GM19328 (cell line): ENCODE measurements at regions not wholly inside any gene's neighbourhood (a gene's known extent, or its start where the extent isn't known, plus 50 kb on each side); places are given as distances from the start of the nearest gene placed in this dataset.
"Not testable (repeated sequence)": the region's sequence is repeated elsewhere in the genome, so short reads cannot be mapped to it uniquely, and the experiment has no call there.

ENCODE experiments used
- ATAC-seq: cut with Tn5 transposase; IDR thresholded peaks from one replicate; pipeline ENCODE4 v1.9.1; 2021; ENCODE audit warnings: mild to moderate bottlenecking, moderate library complexity; ENCODE audit not compliant: unreplicated experiment

GRCh38 chr5:99083197-99083596, 154.4 kb upstream of the CHD1 start:
- ATAC-seq: no peak

GRCh38 chr5:99081711-99082110, 152.9 kb upstream of the CHD1 start:
- no peak for ATAC-seq

DNA sequence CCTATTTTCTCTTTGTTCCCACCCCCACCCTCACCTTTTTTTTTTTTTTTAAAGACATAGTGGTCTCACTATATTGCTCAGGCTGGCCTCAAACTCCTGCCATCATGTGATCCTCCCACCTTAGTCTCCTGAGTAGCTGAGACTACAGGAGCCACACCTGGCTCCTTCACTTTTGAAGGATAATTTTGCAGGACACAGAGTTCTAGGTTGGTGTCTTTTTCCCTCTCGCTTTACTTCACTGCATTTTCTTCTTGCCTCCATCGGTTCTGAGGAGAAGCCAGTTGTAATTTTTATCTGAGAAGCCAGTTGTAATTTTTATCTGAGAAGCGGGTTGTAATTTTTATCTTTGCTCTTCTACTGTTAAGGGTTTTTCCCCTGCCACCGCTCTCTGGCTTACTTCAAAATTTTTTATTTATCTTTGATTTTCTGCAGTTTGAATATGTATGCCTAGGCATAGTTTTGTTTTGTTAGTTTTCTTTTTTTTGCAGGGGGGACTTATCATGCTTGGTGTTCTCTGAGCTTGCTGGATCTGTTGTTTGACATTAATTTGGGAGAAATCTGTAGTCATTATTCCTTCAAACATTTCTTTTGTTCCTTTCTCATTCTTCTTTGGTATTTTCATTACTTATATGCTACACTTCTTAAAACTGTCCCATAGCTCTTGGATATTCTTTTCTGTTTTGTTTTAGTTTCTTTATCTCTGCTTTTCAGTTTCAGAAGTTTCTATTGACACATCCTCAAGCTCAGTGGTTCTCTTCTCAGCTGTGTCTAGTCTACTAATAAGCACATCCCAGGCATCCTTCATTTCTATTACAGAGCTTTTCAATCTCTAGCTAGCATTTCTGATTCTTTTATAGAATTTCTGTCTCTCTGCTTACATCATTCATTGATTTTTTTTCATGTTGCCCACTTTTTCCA, 148.2 kb upstream of the CHD1 start:
- no peak for ATAC-seq

GRCh38 chr5:99072846-99073245, 144.0 kb upstream of the CHD1 start:
- no peak for ATAC-seq

- no peak for ATAC-seq
Measured at GRCh38 chr5:99070822-99071221, 142.0 kb upstream of the CHD1 start.

DNA sequence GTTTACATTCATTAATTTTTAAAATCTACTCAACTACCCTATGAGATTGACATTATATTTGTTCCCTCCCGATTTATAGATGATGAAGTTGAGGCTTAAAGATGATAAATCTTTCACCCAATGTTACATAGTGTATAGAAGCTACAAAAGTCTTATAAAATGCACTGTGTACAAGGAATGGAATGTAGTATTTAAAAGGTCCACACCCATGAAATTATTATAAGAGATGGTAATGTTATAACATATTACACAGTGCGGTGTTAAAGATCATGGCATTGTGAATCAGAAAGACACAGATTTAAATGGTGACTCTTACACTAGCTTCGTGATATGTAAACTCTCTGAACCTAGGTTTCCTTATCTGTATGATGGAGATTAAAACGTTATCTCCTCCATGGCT, 141.6 kb upstream of the CHD1 start:
- ATAC-seq: no peak

GRCh38 chr5:99068944-99069650, 140.3 kb upstream of the CHD1 start:
- ATAC-seq: peak; percentile 73

GRCh38 chr5:99063737-99064136, 134.9 kb upstream of the CHD1 start:
- ATAC-seq: no peak

DNA sequence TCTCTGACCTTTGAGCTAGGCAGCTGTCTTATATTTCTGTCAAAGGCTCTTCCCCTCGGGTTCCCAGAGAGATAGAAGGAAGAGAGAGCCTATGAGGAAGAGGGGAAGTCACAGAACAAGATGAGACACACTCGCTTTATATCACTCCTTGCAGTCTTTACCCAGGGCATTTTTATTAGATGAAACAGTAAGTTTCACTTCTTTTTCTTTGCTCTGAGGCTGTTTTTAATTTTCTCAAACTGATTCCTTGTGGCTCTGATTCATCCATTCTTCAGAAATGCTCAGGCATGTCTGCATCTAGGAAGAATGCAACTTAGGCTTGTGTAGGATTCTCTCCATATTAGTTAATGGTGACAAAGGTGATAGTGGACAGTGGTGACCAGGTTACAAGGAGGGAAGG, 132.9 kb upstream of the CHD1 start:
- no peak for ATAC-seq

DNA sequence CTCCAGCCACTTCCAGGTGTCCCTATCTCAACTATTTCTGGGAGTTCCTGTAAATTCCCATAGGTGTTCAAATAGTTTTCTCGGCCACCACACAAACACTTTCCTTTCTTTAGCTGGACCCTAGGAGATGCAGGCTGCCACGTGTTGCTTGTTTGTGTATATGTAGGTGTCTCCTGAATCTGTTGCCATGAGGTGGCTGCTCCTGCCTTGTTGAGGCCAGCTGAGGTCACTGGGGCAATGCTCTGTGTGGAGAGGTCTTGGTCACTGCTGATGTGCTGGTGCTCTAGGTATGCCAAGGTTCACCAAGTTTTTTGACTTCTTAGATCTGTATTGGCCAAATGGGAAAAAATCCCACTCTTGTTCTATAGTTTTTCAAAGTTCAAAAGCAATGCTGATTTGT, 132.5 kb upstream of the CHD1 start:
- ATAC-seq: no peak

- peak; percentile 47 for ATAC-seq
Measured at GRCh38 chr5:99060306-99061261, 131.8 kb upstream of the CHD1 start.

DNA sequence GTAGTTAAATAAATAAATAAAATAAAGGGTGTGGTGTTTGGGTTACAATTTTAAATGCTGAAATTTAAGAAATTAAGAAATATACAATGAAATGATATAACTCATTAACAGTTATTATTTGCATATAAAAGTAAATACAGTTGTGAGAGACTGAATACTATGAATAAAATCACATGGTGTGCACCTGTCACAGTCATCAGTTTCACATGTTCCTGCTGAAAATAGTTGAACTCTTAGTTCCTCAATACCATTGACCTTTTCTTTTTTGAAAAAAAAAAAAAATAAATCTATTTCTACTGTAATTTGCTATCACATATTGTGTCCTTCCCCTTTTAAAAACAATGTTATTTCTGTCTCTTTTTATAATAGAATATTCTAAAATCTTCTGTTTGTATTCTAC, 130.9 kb upstream of the CHD1 start:
- ATAC-seq: peak; percentile 66

DNA sequence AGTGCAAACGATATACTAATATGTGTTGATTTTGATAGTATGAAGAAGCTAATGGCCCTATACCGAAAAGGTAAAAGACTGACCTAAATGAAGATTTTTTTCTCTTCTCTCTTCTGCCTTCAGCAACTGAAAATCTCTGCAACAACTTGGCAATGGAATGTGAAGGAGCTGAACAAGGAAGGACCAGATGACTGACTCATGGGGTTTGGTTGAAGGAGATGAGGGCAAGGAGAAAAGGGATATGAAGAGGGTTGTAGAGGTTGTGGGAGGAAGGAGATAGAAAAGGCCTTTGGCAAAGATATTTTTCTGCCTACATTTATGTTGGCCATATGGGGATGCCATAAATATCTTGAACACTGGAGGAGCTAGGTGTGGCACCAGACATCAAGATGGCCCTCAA, 129.7 kb upstream of the CHD1 start:
- no peak for ATAC-seq

GRCh38 chr5:99054972-99055371, 126.2 kb upstream of the CHD1 start:
- ATAC-seq: no peak

DNA sequence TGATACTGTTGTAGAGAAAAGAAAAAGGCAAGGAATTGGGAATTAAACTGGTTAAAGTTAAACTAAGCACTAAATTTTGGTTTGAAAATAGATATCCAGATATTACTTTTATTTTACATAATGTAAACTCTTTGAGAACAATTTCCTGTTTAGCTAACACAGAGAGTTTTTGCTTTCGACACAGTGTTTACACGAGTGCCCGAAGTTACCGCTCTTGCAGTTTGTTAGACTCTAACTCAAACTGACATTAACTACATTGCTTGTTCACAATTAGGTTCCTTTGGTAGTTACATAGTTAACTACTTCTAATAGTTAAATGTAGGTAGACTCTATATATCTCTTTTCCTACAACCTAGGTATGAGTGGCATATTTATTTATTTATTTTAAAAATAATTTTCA, 117.1 kb upstream of the CHD1 start:
- ATAC-seq: no peak

- ATAC-seq: not testable (repeated sequence)
Measured at GRCh38 chr5:99043257-99043656, 114.5 kb upstream of the CHD1 start.

DNA sequence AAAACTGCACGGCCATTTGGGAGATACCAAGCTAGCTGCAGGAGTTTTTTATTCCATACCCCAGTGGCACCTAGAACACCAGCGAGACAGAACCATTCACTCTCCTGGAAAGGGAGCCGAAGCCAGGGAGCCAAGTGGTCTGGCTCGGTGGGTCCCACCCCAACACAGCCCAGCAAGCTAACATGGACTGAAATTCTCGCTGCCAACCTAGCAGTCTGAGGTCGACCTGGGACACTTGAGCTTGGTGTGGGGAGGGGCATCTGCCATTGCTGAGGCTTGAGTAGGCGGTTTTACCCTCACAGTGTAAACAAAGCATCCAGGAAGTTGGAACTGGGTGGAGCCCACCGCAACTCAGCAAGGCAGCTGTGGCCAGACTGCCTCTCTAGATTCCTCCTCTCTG, 108.9 kb upstream of the CHD1 start:
- no peak for ATAC-seq

DNA sequence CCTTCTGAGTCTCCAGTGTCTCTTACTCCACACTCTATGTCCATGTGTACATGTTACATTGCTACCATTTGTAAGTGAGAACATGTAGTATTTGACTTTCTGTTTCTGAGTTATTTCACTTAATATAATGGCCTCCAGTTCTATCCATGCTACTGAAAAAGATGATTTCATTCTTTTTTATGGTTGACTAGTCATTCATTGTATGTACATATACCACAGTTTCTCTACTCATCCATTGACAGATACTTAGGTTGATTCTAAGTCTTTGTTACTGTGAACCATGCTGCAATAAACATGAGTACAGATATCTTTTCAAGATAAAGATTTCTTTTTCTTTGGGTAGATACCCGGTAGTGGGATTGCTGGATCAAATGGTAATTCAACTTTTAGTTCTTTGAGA, 107.1 kb upstream of the CHD1 start:
- no peak for ATAC-seq

DNA sequence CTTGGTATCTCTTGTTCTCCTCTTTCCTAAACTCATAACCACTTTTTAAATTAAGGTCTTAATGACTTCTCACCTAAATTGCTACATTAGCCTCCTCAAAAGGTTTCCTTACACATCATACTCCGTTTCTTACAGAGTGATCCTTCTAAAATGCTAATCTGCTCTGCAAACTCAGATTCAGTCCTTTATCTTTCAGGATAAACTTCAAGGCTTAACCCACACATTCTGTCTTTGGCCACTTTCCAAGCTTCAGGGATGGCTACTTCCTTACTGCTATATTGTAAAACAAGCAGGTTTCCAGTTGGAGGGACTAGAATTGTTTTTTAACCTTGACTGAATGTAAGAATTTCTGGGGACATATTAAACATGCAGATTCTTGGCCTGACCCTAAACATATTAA, 105.5 kb upstream of the CHD1 start:
- ATAC-seq: no peak

DNA sequence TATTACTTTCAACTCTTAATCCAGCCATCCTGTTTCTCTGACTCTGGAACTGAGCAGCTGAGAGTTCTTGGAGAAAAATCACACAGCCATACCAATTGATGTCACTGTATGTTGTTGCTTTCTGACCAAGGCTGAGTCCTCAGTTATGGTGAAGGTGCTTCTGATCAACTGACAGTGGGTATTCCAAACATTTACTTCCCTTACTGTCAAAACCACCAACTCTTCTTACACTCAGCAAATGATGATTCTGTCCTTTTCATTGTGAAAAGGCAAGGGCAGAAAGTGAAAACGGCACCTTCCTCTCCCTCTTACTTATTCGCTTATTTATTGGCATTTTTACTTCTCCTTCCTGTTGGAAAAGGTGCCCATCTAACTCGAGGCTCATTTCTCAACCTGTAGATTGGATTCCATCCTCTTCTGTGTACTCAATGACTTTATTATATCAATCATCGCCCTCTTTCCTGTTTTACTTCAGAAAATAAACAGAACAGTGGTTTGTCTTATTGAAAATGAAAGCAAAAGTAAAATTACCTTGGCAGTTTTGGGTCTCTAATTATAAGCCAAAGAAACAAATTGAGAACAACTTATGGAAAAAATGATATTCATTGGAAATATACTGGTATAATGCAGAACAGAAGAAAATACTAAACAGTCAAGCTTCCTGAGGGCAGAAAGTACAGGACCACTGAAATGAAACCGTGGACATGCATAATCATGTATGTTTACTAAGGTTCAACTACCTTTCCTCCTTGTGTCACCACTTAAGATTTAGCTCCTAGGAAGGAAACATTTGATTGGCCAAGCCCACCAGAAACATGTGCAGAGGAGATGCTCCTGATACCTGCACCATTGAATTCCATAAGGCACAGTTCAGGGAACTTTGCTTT, 104.5 kb upstream of the CHD1 start:
- ATAC-seq: no peak
